ENCODE measurements at regions not wholly inside any gene's neighbourhood (a gene's known extent, or its start where the extent isn't known, plus 50 kb on each side); places are given as distances from the start of the nearest gene placed in this dataset.
"Not testable (repeated sequence)": the region's sequence is repeated elsewhere in the genome, so short reads cannot be mapped to it uniquely, and the experiment has no call there.

GRCh38 chr2:15810477-15811150 lies 129.7 kb upstream of the MYCN start:
- DNase-seq = no peak

- DNase-seq = no peak
Measured at GRCh38 chr2:15811367-15811766, 129.0 kb upstream of the MYCN start.

GRCh38 chr2:15812187-15812780 lies 128.1 kb upstream of the MYCN start:
- peak; percentile 4 for DNase-seq

GRCh38 chr2:15813481-15814266 lies 126.7 kb upstream of the MYCN start:
- DNase-seq = no peak

- no peak for DNase-seq
Measured at GRCh38 chr2:15814403-15814802, 125.9 kb upstream of the MYCN start.

GRCh38 chr2:15814946-15815345 lies 125.4 kb upstream of the MYCN start:
- no peak for DNase-seq

- no peak for DNase-seq
Measured at GRCh38 chr2:15816226-15816625, 124.1 kb upstream of the MYCN start.

- no peak for DNase-seq
Measured at GRCh38 chr2:15816674-15817406, 123.5 kb upstream of the MYCN start.

GRCh38 chr2:15817748-15818147 lies 122.6 kb upstream of the MYCN start:
- no peak for DNase-seq

- DNase-seq = no peak
Measured at GRCh38 chr2:15818318-15818753, 122.0 kb upstream of the MYCN start.

GRCh38 chr2:15818881-15819280 lies 121.5 kb upstream of the MYCN start:
- DNase-seq = no peak

GRCh38 chr2:15819562-15820256 lies 120.6 kb upstream of the MYCN start:
- no peak for DNase-seq

- no peak for DNase-seq
Measured at GRCh38 chr2:15820257-15820566, 120.1 kb upstream of the MYCN start.

- no peak for DNase-seq
Measured at GRCh38 chr2:15820927-15821326, 119.4 kb upstream of the MYCN start.

- DNase-seq = no peak
Measured at GRCh38 chr2:15822151-15823044, 118.0 kb upstream of the MYCN start.

- DNase-seq = no peak
Measured at GRCh38 chr2:15823459-15824396, 116.6 kb upstream of the MYCN start.

- DNase-seq = not testable (repeated sequence)
Measured at GRCh38 chr2:15824467-15824866, 115.9 kb upstream of the MYCN start.

- DNase-seq = no peak
Measured at GRCh38 chr2:15825276-15825980, 114.9 kb upstream of the MYCN start.

GRCh38 chr2:15826273-15826717 lies 114.1 kb upstream of the MYCN start:
- DNase-seq = no peak

GRCh38 chr2:15827001-15827400 lies 113.3 kb upstream of the MYCN start:
- DNase-seq = no peak

Data from hematopoietic multipotent progenitor cell treated with erythropoietin and hydrocortisone succinate and interleukin-3 and kit ligand, for 8 days (in vitro differentiated cells).